OCI-LY7 (cell line): ENCODE measurements at regions not wholly inside any gene's neighbourhood (a gene's known extent, or its start where the extent isn't known, plus 50 kb on each side); places are given as distances from the start of the nearest gene placed in this dataset.

Experiments used
- BruUV-seq: library from RNA; stranded (reverse); fragments of 400-500 nt; replicated peaks from 2 replicates; lab custom pipeline; 2021; lab: Mats Ljungman, UMichigan
- CTCF ChIA-PET: fragments of 300-600 bp; sonication (Branson Sonifier 250); formaldehyde crosslinking; loops from one replicate; lab custom pipeline; 2022; ENCODE audit warnings: antibody characterized with exemption; ENCODE audit not compliant: unreplicated experiment; lab: Charles Lee
- POLR2A ChIA-PET: fragments of 300-600 bp; sonication (Branson Sonifier 250); formaldehyde crosslinking; loops from one replicate; lab custom pipeline; 2022; ENCODE audit warnings: antibody characterized with exemption; lab: Charles Lee
- DNase-seq: peaks from one replicate; pipeline ENCODE4 v3.0.0-alpha.2; 2015; ENCODE audit warnings: low spot score
- H2AFZ ChIP-seq: fragments of 200-600 bp; sonication (generic), shearing (Covaris generic); 2 replicates; pipeline ENCODE4 v1.6.1; 2014; ENCODE audit warnings: mild to moderate bottlenecking, antibody characterized with exemption, low read length, moderate library complexity
- H3K27ac ChIP-seq: fragments of 200-600 bp; sonication (generic); 2 replicates; pipeline ENCODE4 v1.5.1; 2014; ENCODE audit warnings: mixed run types, low read depth, mild to moderate bottlenecking, moderate library complexity, low read length, inconsistent platforms; ENCODE audit not compliant: poor library complexity, severe bottlenecking
- H3K36me3 ChIP-seq: fragments of 200-600 bp; sonication (generic); 2 replicates; pipeline ENCODE4 v1.6.1; 2014; ENCODE audit warnings: mild to moderate bottlenecking, antibody characterized with exemption, low read length, moderate library complexity, mixed read lengths; ENCODE audit not compliant: insufficient read depth
- H3K4me1 ChIP-seq: fragments of 200-600 bp; sonication (generic); 2 replicates; pipeline ENCODE4 v1.5.1; 2014; ENCODE audit warnings: mild to moderate bottlenecking, low read length; ENCODE audit not compliant: insufficient read depth, poor library complexity, severe bottlenecking
- H3K4me2 ChIP-seq: fragments of 200-600 bp; sonication (generic); 2 replicates; pipeline ENCODE4 v1.6.1; 2014; ENCODE audit warnings: mild to moderate bottlenecking, low read length
- H3K4me3 ChIP-seq: fragments of 200-600 bp; sonication (generic); 2 replicates; pipeline ENCODE4 v1.5.1; 2014; ENCODE audit warnings: mild to moderate bottlenecking, low read depth, low read length; ENCODE audit not compliant: poor library complexity, severe bottlenecking
- H3K79me2 ChIP-seq: fragments of 200-600 bp; sonication (generic); 2 replicates; pipeline ENCODE4 v1.6.1; 2016; ENCODE audit warnings: low read depth, mild to moderate bottlenecking, low read length, moderate library complexity, mixed read lengths; ENCODE audit not compliant: insufficient read depth
- H3K9me2 ChIP-seq: fragments of 200-600 bp; sonication (generic); 2 replicates; pipeline ENCODE4 v1.6.1; 2016; ENCODE audit warnings: mild to moderate bottlenecking, low read length, mixed read lengths; ENCODE audit not compliant: insufficient read depth
- H3K9me3 ChIP-seq: fragments of 200-600 bp; sonication (generic); 2 replicates; pipeline ENCODE4 v1.6.1; 2014; ENCODE audit warnings: mild to moderate bottlenecking, mixed run types, low read length, mixed read lengths
- H4K20me1 ChIP-seq: fragments of 200-600 bp; sonication (generic); 2 replicates; pipeline ENCODE4 v1.6.1; 2014; ENCODE audit warnings: mild to moderate bottlenecking, antibody characterized with exemption, low read length, moderate library complexity, mixed read lengths; ENCODE audit not compliant: insufficient read depth
- CTCF ChIP-seq: fragments of 200-600 bp; sonication (generic); conservative IDR thresholded peaks from 2 replicates; pipeline ENCODE4 v1.5.1; 2014; ENCODE audit warnings: mild to moderate bottlenecking, antibody characterized with exemption, low read length, moderate library complexity, mixed read lengths
- EZH2phosphoT487 ChIP-seq: fragments of 200-600 bp; sonication (generic); IDR thresholded peaks from 2 replicates; pipeline ENCODE4 v1.6.1; 2018; ENCODE audit warnings: low read depth, borderline replicate concordance, mild to moderate bottlenecking, mixed run types, antibody characterized with exemption, low read length, moderate library complexity, mixed read lengths
- intact Hi-C: fragments of 100-400 bp; cut with micrococcal nuclease; formaldehyde crosslinking; loops from one replicate; pipeline ENCODE4 v1.10.0; 2022; ENCODE audit not compliant: unreplicated experiment

DNA sequence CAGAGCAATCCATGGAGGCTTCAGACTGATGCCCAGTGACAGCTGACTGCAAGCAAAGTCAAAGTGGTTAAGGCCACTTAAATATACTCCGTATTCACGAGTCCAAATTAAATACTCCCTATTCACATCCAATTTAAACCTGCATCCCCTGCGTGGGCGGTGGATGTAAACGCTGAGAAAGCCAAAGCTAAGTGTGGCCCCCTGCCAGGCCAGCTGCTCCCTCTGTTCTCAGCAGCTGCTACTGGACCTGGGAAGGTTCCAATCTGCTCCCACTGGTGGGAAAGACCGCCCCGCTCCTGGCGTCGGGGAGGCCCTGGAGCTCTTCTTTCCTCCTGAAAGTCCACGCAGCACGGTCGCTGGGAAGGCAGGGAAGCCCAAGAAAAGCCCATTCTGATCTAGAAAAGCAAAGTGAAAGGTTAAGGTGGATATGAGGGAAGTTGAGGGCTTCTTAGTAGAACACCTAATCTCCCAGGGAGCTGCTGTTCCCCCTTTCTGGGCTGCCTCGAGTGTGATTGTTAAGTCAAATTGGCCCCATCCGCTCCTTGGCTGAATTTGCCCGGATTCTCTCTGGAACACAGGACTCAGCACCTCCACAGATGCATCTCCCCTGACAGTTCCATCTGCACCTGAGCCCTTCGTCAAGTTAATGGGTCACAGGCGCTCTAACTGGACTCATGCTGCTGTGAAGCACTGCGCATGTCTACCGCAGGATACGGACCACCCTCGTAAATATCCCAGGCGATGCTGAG, 205.5 kb downstream of the USP12 start:
- Histone ChIP-seq H3K4me1 (peaks cover 6% of the 10 kb centered on the region), H3K36me3 (no peaks in the 10 kb centered on the region), H3K79me2 (no peaks in the 10 kb centered on the region), H3K27ac (no peak overlapping the region), H2AFZ (no peak overlapping the region), H3K4me2 (no peak overlapping the region), H3K4me3 (no peak overlapping the region), H3K9me2 (no peaks in the 10 kb centered on the region), H3K9me3 (no peaks in the 10 kb centered on the region), H4K20me1 (no peaks in the 10 kb centered on the region)
- CTCF ChIA-PET = no interaction called here
- intact Hi-C loops = no loop called here
- BruUV-seq = no TSS peak
- DNase-seq = no peak
- POLR2A ChIA-PET = interaction anchor here (0.6 to 0.9 kb wide), 2 partner anchors 244 to 1599 kb away, joined by 3 to 4 read pairs; no protein-coding TSS in a partner anchor
- TF ChIP-seq EZH2phosphoT487 (no peak), CTCF (no peak)

DNA sequence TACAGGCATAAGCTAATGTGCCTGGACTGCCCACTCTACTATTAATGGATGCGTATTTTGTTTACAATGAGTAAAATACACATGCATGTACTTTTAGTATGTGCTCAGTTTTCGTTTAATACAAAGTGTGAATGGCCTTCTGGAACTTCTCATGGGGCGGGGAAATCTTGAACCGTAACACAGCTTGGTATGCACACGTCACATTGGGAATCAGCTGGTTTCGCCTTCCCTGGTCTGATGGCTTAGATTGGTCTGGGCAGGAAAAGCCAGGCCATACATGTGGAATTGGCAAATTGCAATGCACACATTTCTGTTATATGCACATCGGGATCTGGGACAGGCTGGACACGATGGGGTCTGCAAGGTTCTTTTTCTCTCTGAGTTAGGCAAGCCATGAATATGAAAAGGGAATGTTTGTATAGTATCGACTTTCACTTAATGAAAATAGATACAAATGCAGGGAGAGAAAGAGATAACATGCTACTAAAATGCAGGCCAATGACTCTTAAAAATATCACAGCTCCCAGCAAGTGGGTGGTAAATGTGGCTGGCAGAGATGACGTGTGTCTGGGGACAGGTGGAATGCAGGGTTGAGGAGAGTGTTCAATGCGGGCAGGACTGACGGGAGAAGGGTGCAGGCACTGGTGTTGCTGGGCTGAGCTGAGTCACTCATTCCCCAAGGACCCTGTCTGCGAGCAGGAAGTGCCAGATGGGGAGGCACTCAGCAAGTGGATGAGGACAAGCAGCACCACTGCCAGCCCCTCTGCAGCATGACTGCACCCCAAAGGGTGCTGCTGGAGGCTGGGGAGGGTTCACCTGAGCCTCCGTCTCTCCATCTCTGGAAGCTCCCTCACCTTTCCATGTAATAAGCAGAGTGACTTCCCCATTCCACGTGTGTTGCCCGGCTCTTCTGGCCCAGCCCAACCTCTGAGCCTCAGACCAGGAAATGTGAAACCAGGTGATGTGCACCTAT, 204.0 kb upstream of the GPR12 start:
- no TSS peak for BruUV-seq
- Histone ChIP-seq H3K4me2 (no peak overlapping the region), H3K9me3 (no peaks in the 10 kb centered on the region), H3K4me3 (no peak overlapping the region), H4K20me1 (no peaks in the 10 kb centered on the region), H3K4me1 (peaks cover 6% of the 10 kb centered on the region), H3K27ac (no peak overlapping the region), H3K36me3 (no peaks in the 10 kb centered on the region), H3K9me2 (no peaks in the 10 kb centered on the region), H3K79me2 (no peaks in the 10 kb centered on the region), H2AFZ (peak overlapping the region; percentile 21; the same call in 1 of the 2 replicates)
- ChIA-PET POLR2A (interaction anchor here (0.5 kb wide), 1 partner anchor 337 kb away, joined by 3 read pairs; no protein-coding TSS in a partner anchor), CTCF (no interaction called here)
- no peak for TF ChIP-seq EZH2phosphoT487
- no peak for TF ChIP-seq CTCF
- intact Hi-C loops = no loop called here
- peak; percentile 10 for DNase-seq
